ENCODE measurements at regions not wholly inside any gene's neighbourhood (a gene's known extent, or its start where the extent isn't known, plus 50 kb on each side); places are given as distances from the start of the nearest gene placed in this dataset.

DNA sequence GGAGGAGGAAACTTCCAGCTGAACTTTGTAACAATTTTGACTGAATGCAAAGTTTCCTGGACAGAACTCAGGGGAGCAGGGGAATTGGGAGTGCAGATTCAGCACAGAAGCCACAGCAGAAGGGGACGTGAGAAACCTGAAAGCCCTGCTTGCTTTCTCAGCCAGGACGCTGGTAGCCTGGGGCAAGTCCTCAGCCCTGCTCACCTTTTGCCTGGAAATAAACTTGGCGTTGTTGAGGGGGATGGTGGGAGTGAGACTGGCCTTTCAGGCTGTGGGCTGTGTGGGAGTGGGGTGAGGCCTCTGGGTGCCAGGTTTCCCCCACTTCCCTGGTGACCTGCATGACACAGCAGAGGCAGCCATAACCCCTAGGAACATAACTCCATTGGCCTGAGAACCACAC lies 238.1 kb upstream of the HS3ST5 start:
- no TSS peak for BruUV-seq (replicated peaks)
- H3K36me3 Mint-ChIP-seq (ENCODE audit: insufficient read depth, unreplicated experiment): no peaks in the 10 kb centered on the region
- no peak overlapping the region for H3K4me3 Mint-ChIP-seq (ENCODE audit: low read depth, unreplicated experiment)
- no peak overlapping the region for H3K27ac Mint-ChIP-seq (ENCODE audit: unreplicated experiment)
- H3K27me3 Mint-ChIP-seq (ENCODE audit: unreplicated experiment): no peaks in the 10 kb centered on the region
- no peaks in the 10 kb centered on the region for H3K9me3 Mint-ChIP-seq (ENCODE audit: low read depth, unreplicated experiment)
- H3K4me1 Mint-ChIP-seq (ENCODE audit: low read depth, unreplicated experiment): no peaks in the 10 kb centered on the region
- intact Hi-C loops (cut with micrococcal nuclease; ENCODE audit: unreplicated experiment): no loop called here
- no peak for DNase-seq
- CTCF ChIA-PET: no interaction called here
- TF ChIP-seq CTCF (IDR thresholded peaks at IDR 0.05; ENCODE audit: unreplicated experiment): no peak

GRCh38 chr6:114579486-114579885 lies 236.7 kb upstream of the HS3ST5 start:
- H3K9me3 Mint-ChIP-seq (ENCODE audit: low read depth, unreplicated experiment): no peaks in the 10 kb centered on the region

DNA sequence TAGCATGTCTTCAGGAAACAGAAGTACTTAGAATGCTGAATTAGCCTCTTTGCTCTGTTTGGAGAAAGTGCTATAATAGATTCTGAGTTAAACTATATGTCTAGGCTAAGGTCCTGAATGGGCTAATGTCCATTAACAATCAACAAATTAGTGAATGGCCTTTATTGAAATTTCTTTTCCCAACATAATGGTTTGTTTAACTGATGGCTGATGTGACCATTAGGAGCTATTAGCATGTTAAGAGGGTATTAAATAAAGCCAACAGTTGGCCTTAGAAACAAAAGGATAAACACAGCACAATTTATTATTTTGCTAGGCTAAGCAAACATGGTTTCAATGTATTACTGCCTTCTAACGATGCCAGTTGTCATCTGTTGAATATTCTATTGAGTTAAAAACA lies 234.3 kb upstream of the HS3ST5 start:
- no peak for TF ChIP-seq CTCF (IDR thresholded peaks at IDR 0.05; ENCODE audit: unreplicated experiment)
- Mint-ChIP-seq H3K4me3 (ENCODE audit: low read depth, unreplicated experiment) (no peak overlapping the region), H3K4me1 (ENCODE audit: low read depth, unreplicated experiment) (no peaks in the 10 kb centered on the region), H3K36me3 (ENCODE audit: insufficient read depth, unreplicated experiment) (no peaks in the 10 kb centered on the region), H3K27ac (ENCODE audit: unreplicated experiment) (no peak overlapping the region), H3K9me3 (ENCODE audit: low read depth, unreplicated experiment) (no peaks in the 10 kb centered on the region), H3K27me3 (ENCODE audit: unreplicated experiment) (no peaks in the 10 kb centered on the region)
- CTCF ChIA-PET: no interaction called here
- no TSS peak for BruUV-seq (replicated peaks)
- intact Hi-C loops (cut with micrococcal nuclease; ENCODE audit: unreplicated experiment): no loop called here
- no peak for DNase-seq

More at GRCh38 chr6:114579486-114579885, 236.7 kb upstream of the HS3ST5 start:
- Mint-ChIP-seq H3K4me3 (ENCODE audit: low read depth, unreplicated experiment) (no peak overlapping the region), H3K27ac (ENCODE audit: unreplicated experiment) (no peak overlapping the region), H3K36me3 (ENCODE audit: insufficient read depth, unreplicated experiment) (no peaks in the 10 kb centered on the region), H3K27me3 (ENCODE audit: unreplicated experiment) (no peaks in the 10 kb centered on the region), H3K4me1 (ENCODE audit: low read depth, unreplicated experiment) (no peaks in the 10 kb centered on the region)
- DNase-seq: no peak
- CTCF ChIA-PET: no interaction called here
- BruUV-seq (replicated peaks): no TSS peak
- no peak for TF ChIP-seq CTCF (IDR thresholded peaks at IDR 0.05; ENCODE audit: unreplicated experiment)
- intact Hi-C loops (cut with micrococcal nuclease; ENCODE audit: unreplicated experiment): no loop called here

GRCh38 chr6:114576330-114576729 lies 233.5 kb upstream of the HS3ST5 start:
- H3K27ac Mint-ChIP-seq (ENCODE audit: unreplicated experiment): no peak overlapping the region
- TF ChIP-seq CTCF (IDR thresholded peaks at IDR 0.05; ENCODE audit: unreplicated experiment): no peak
- no peaks in the 10 kb centered on the region for H3K36me3 Mint-ChIP-seq (ENCODE audit: insufficient read depth, unreplicated experiment)
- H3K4me1 Mint-ChIP-seq (ENCODE audit: low read depth, unreplicated experiment): no peaks in the 10 kb centered on the region
- no peak overlapping the region for H3K4me3 Mint-ChIP-seq (ENCODE audit: low read depth, unreplicated experiment)
- no peaks in the 10 kb centered on the region for H3K9me3 Mint-ChIP-seq (ENCODE audit: low read depth, unreplicated experiment)
- H3K27me3 Mint-ChIP-seq (ENCODE audit: unreplicated experiment): no peaks in the 10 kb centered on the region
- BruUV-seq (replicated peaks): no TSS peak
- CTCF ChIA-PET: no interaction called here
- no peak for DNase-seq
- intact Hi-C loops (cut with micrococcal nuclease; ENCODE audit: unreplicated experiment): no loop called here

DNA sequence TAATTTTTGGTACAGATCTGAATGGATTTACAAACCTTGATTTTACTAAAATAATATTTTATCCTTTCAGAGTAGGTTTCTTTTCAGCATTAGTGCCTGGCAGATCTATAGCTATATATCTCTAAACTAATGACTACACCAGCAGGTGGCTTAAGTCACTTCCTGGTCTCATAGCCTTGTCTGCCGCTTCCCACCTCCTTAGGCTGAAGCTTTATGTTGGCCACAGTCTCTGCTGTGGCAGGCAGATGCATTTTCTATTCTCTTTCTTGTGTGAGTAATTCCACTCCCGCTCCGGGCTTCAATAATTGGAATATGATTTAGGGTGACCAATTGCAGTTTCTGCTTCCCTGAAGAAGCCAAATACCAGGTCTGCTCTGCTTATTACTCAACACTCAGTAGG lies 226.8 kb upstream of the HS3ST5 start:
- intact Hi-C loops (cut with micrococcal nuclease; ENCODE audit: unreplicated experiment): no loop called here
- no peaks in the 10 kb centered on the region for H3K36me3 Mint-ChIP-seq (ENCODE audit: insufficient read depth, unreplicated experiment)
- no peak for DNase-seq
- BruUV-seq (replicated peaks): no TSS peak
- H3K4me1 Mint-ChIP-seq (ENCODE audit: low read depth, unreplicated experiment): no peaks in the 10 kb centered on the region
- no peaks in the 10 kb centered on the region for H3K27me3 Mint-ChIP-seq (ENCODE audit: unreplicated experiment)
- no peak overlapping the region for H3K4me3 Mint-ChIP-seq (ENCODE audit: low read depth, unreplicated experiment)
- H3K9me3 Mint-ChIP-seq (ENCODE audit: low read depth, unreplicated experiment): no peaks in the 10 kb centered on the region
- CTCF ChIA-PET: no interaction called here
- TF ChIP-seq CTCF (IDR thresholded peaks at IDR 0.05; ENCODE audit: unreplicated experiment): no peak
- no peak overlapping the region for H3K27ac Mint-ChIP-seq (ENCODE audit: unreplicated experiment)

Data from Calu3 (cell line).